NOMO-1 (cell line): ENCODE measurements at regions not wholly inside any gene's neighbourhood (a gene's known extent, or its start where the extent isn't known, plus 50 kb on each side); places are given as distances from the start of the nearest gene placed in this dataset.

Experiments used
- DNase-seq, 2 experiments: peaks; one replicate each; lab custom pipeline; 2025; ENCODE audit not compliant: unreplicated experiment in 2 of 2; lab: John Stamatoyannopoulos, UW

DNA sequence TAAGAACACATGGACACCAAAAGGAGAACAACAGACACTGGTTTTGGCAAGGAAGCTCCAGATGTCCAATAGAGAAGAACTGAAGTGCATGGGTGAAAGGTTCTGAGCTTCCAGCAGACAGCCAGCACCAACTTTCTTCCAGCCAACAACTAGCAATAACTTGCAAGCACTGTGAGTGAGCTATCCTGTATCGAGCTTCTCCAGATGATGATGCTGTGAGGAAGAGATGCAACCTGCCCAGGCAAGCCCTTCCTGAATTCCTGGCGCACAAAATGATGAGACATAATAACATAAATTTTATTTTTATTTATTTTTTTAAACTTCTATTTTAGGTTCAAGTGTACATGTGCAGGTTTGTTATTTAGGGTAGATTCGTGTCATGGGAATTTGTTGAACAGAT is 692.1 kb downstream of the DNAJB9 start:
- no peak for DNase-seq

DNA sequence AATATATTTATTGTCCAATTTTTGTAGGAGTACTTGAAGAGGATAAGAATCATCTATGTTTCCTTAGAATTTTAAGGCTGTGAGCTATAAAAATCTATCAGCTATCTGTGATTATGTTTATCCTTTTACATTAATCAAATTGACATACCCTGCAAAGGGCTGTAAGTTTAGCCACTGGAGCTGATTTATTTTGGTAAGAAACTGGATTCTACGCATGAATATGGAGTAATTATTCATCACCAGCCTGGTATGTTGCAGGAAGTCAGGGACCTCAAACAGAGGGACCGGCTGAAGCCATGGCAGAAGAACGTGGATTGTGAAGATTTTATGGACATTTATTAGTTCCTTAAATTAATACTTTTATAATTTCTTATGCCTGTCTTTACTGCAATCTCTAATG is 696.9 kb downstream of the DNAJB9 start:
- no peak for DNase-seq

DNA sequence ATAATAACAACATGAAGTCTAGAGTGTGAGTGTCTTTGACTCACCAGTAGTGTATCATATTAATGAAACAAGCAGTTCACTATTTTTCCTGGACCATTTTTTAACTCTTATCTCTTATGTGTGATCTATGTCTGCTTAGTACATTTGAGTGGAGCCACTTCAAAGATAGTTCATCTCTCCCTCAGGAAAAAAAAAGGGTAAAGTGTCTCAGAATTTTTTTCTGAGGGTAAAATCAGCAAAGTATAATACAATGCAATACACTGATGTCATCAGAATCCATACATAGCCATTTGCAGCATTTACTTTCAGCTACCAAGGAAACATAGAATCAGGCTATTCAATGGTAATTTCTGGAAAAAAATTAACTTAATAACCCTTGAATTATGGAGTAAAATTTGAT is 706.7 kb downstream of the DNAJB9 start:
- no peak for DNase-seq

DNA sequence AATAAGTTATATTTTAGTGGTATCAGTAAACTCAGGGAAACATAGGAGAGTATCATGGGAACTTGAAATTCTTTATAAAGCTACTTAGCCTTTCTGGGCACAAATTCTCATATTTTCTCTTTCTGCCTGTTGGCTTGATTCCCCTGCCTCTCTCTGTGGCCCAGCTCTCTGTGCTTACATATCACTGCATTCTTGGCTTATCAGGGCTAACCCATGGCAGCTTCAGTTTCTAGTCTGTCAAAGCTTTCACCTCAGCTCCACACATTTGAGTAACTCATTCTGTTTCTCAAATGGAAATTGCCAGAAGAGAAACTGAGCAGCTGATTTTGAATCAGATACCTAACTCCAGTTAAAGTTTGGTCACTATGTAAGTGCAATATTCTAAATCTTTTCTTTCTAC is 713.1 kb downstream of the DNAJB9 start:
- no peak for DNase-seq

DNA sequence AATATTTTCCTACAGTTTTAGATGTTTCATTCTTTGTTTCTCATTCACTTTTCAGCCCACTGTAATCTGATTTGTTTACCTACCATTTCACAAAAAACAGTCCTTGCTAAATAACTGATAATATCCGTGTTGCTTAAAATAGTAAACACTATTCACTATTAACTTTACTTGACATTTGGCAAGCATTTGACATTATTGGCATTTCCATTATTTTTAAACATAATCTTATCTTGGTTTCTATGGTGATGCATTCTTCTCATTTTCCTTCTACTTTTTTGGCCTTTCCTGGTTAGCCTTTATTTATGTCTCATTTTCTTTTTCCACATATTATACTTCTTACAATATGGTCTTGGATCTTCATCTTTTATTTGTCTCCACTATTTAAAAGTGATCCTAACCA is 715.3 kb downstream of the DNAJB9 start:
- DNase-seq: no peak

DNA sequence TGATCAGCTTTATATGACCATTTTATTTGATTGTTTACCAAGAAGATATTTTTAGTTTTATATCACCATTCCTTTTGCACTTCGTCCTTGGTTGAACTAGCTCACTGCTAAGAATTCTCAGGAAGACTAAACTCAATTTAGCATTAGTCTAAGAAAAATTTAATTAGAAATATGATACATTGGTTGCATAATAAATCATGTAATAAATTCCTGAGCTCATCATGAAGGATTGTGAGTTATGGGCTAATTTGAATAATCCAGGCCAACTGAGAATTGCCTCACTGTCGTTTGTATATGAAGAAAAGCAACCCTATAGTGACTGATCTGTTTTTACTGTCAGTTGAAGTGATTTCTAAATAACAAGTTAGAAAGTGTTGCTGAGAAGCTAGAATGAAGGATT is 725.5 kb downstream of the DNAJB9 start:
- no peak for DNase-seq

DNA sequence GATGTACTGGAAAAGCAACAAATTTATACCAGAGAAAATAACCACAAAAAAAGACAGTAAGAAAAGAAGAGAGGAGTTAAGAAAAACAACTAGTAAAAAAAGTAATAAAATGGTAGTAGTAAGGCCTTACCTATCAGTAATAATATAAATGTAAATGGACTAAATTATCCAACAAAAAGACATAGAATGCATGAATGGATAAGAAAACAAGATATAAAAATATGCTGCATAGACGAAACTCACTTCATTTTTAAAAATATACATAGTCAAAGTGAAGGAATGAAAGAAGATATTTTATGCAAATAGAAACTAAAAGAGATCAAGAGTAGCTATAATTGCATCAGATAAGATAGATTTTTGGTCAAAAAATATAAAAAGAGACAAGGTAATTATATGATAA is 739.1 kb downstream of the DNAJB9 start:
- DNase-seq: no peak

DNA sequence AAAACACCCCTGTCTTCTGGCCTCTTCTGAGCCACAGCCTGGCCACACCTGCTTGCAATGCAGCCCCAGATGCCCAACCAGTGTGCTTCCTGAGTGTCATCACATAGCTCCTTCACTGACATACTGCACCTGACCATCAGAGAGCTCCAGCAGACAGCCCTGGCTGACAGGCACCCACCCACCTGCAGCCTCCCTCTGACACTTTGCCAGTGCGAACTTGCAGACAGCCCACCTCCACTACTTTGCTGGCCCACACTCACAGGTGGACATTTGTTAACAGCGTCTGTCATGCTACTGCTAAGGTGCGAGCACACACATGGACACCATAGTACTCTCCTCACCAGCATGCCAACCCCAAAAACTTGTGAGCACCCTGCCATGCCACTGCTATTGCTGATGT is 740.1 kb downstream of the DNAJB9 start:
- DNase-seq: no peak

DNA sequence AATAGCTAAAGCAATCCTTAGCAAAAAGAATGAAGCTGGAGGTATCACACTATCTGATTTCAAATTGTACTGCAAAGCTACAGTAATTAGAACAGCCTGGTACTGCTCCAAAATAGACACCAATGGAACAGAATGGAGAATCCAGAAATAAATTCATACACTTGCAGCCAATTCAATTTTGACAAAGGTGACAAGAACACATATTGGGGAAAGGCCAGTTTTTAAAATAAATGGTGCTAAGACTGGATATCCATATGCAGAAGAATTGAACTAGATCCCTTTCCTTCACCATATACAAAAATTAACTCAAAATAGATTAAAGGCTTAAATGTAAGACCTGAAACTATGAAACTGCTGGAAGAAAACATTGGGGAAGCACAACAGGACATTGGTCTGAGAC is 748.5 kb downstream of the DNAJB9 start:
- no peak for DNase-seq

DNA sequence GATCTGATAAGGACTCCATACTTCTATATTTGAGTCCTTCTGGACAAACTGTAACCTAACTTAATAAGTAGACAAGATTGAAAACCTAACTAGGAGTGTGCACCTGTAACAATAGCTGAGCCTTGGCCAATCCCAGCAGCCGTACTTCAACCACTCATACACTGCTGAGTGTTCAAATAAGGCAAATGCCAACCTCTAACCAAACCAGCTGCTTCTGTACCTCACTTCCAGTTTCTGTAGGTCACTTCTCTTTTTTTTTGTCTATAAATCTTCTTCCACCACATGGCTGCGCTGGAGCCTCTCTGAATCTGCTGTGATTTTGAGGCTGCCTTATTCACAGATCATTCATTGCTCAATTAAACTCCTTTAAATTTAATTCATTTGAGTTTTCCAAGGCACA is 753.2 kb downstream of the DNAJB9 start:
- DNase-seq: peak in 1 of 2 experiments; percentile 5

DNA sequence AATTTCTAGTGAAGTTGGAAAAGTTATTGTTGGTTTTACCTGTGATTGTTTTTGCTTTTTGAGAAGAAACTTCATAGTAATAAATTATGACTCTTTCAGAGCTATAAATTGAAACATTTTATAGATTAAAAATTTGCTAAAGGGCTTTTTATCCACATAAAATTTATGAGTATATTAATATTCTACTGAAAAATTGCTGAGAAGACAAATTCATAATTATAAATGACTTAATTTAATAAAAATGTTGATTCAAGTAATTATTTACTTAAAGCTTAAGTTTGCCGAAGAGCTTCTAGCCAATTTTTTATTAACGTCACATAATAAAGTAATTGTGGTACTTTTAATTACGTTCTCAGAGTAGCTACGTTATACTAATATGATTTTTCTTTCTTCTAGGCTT is 761.7 kb downstream of the DNAJB9 start:
- DNase-seq: no peak

DNA sequence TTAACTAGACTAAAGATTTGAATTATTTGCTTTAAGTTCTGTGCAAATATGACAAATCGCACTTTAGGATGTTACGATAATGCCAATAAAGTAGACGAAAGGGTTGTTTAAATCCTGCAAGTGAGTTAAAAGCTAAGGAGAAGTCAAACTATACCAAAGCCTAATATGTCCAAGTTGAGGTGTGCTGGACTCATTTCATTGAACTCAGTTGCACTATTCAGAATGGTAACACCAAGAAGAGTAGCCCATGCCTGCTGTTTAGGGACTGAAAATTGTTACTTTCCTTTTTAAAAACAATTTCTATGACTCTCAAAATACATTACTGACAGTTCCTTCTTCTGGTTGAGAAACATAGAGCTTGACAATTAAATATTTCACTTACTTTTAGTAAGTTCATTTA is 766.3 kb downstream of the DNAJB9 start:
- DNase-seq: no peak

DNA sequence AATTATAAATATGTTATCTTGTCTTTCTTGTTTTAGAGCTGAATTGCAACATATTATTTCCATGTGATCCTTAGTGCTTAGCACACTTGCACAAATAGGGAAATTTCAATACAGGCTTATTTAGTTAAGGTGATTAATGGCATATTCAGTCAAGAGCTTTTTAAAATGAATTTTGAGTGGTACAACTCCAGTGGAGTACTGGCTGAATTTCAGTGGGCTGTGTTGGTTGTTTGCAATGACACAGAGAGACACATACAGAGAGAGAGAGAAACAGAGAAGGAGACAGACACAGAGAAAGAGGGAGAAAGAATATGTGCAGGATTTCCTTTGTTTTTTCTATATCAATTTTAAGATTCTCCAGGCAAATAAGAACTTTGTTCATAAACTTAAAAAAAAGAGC is 766.9 kb downstream of the DNAJB9 start:
- DNase-seq: no peak

DNA sequence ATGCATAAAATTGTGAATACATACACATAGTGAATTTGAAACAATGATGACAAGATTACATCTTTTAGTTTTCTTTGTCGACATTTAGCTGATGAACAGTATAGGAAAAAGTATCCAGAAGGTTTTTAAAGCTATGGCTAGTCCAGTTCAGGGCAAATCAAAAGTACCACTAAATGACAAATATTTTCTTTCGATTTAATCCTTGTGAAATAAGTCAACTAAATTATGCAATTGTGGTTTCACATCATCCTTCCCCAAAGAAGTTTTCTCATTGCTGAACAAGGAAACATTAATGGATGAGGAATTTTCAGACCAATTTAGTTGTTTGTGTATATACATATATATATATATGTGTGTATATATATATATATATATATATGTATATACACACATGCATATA is 774.0 kb downstream of the DNAJB9 start:
- no peak for DNase-seq

DNA sequence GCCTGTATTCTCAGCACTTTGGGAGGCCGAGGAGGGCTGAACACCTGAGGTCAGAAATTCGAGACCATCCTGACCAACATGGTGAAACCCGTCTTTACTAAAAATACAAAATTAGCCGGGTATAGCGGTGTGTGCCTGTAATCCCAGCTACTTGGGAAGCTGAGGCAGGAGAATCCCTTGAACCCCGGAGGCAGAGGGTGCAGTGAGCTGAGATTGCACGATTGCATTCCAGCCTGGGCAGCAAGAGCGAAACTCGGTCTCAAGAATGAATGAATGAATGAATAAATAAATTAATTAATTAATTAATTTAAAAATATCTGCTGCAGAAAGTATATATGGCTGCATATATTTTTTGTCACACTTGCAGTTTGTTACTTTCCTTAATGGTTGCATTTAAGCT is 781.8 kb downstream of the DNAJB9 start:
- no peak for DNase-seq

DNA sequence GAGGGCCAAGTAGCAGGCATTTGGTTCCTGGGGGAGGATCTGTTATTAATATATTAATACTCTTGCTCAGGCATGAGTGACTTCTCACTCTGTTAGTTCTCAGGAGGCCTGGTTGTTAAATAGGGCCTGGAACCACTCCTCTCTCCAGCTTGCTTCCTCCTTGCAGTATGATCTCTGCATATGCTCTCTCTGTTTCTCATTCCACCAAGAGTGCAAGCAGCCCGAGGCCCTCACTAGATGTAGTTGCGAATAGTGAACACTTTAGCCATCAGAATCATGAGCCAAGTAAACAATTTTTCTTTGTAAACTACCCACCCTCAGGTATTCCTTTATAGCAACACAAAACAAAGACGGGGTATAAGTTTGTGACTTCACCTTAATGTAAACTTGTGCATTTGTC is 784.3 kb downstream of the DNAJB9 start:
- no peak for DNase-seq

DNA sequence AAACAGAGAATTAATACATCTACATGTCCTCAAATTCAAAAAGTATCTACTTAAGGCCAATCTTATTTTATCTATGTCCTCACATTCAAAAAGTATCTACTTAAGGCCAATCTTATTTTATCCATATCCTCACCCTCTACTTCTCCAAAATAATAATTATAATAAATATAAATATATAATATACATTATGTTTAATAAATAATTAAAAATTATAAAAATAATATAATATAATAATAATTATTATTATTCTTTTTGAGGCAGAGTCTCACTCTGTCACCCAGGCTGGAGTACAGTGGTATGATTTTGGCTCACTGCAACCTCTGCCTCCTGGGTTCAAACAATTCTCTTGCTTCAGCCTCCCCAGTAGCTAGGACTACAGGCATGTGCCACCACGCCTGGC is 784.9 kb downstream of the DNAJB9 start:
- no peak for DNase-seq

DNA sequence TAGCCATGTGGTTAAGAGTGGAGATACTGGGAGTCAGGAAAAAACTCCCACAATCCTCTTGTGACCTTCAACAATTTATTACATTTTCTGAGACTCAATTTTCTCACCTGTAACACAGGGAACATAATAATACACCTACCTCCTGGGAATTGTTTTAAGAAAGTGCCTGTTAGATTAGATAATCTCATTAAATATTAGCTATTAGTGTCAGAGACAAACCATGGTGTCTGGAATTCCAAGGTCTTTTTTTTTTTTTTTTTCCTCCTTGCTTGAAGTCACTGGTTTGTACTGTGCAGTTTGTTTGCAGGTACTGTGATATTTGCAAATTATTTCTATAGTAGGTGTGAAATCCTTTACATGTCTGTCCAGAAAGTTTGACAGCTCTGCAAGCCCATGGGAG is 806.1 kb downstream of the DNAJB9 start:
- no peak for DNase-seq

DNA sequence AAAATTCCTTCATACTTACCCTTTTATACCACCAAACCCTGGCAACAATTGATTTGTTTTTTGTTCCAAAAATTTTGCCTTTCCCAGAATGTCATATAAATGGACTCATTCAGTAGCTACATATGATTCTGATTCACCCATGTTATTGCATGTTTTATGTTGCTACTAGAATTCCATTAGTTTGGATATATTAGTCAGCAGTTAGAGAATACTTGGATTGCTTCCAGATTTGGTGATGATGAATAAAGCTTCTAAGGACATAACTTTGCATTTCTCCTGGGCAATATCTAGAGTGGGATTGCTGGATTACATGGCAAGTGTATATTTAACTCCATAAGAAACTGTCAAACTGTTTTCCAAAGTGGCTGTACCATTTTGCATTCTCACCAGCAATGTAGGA is 806.9 kb downstream of the DNAJB9 start:
- no peak for DNase-seq

DNA sequence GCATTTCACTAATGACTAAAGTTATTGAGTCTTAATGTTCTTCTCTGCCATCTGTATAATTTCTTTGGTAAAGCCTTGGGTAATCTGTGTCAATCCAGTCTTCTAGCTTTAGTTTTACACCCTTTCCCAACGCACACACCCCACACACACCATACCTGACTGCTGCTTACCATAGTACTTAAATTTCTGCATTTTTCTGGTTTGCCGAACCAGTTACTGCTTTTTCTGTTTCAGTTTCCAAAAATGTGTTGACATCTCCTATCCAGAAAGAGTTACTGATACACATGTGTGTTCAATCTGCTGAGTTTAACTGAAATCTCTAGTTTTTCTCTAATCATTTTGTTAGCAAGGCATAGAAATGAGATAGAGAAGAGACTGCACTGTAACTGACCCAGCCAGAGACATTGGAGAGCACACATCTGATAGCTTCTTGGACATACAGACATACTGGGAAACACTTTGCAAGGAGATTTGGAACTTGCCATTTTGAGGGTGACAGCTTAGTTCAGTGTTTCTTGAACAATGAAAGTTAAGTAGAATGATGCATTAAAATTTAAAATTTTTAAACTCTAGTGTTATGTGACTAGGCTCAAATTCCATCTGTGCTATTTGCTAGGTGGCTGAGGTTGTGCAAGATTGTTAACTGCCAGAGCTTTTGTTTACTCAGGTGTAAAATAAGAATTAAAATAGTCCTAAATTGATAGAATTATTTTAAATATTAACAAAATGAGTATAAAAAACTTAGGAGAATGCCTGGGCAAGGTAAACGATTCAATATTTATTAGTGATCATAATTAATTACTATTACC is 807.6 kb downstream of the DNAJB9 start:
- DNase-seq: no peak

DNA sequence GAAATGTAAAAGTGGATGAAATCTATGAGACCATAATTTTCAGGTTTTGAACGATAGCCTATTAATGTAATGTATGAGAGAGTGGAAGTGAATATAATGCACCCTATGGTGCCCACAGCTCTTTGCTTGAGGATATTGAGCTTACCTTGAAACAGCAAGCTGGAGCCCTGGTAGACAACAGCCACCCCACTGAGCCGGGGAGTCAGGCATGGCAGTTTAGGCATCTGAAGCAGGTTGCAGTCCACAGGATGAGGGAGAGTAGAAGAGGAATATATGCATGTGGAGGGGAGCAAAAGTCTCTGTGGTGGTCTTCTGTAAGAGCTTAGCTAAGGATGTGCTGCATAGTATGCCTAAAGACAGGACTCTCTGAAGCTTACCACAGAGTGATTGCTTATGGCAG is 817.3 kb downstream of the DNAJB9 start:
- no peak for DNase-seq

DNA sequence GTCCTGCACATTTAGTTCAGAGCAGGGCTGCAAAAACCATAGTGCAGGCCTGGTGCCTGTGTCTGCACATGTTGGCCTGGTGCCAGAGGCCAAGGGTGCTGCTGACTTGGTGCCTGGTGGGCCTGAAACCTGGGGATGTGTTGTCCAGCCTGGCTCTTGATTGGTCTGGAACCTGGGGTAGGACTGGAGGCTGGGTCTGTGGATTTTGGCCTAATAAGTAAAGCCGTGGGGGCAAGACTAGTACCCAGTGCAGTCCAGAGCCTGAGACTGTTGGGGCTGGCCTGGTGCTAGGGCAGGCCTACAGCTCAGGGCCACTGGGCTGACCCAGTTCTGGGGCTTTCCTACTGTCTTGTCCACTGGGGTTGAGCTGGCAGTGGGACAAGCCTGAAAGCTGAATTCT is 817.9 kb downstream of the DNAJB9 start:
- DNase-seq: no peak

DNA sequence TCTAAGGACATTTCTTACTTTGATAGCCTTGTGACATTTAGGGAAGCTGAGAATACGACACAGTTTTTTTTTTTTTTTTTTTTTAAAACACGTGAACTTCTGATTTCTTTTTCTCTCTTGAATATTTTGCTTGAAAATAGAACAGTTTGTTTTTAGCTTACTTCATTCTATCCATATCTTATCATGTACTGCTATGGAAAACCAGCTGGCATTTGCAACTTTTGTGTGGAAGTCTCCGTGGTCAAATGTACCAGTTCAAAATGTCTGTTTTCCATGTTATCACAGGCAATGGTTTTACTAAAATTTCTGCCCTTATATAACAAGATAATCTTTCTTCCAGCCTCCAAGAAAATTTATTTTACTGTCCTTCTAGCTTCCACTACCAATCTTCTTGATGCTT is 821.6 kb downstream of the DNAJB9 start:
- no peak for DNase-seq
